GM10248 (cell line): ENCODE measurements at regions not wholly inside any gene's neighbourhood (a gene's known extent, or its start where the extent isn't known, plus 50 kb on each side); places are given as distances from the start of the nearest gene placed in this dataset.
"Not testable (repeated sequence)": the region's sequence is repeated elsewhere in the genome, so short reads cannot be mapped to it uniquely, and the experiment has no call there.

ENCODE experiments used
- CTCF ChIA-PET: fragments of 300-600 bp; sonication (Branson Sonifier 250); formaldehyde crosslinking; extraction: SDS; loops from one replicate; lab custom pipeline; 2021; ENCODE audit warnings: antibody characterized with exemption; lab: Yijun Ruan, JAX
- POLR2A ChIA-PET: fragments of 350-650 bp; sonication (Branson Sonifier 250); formaldehyde crosslinking; extraction: SDS; loops from one replicate; lab custom pipeline; 2020; ENCODE audit warnings: antibody characterized with exemption; lab: Yijun Ruan, JAX
- DNase-seq: peaks from one replicate; pipeline ENCODE4 v3.0.0; 2012; ENCODE audit errors: extremely low spot score
- TF ChIP-seq, protein P1 (sequence below): IDR thresholded peaks from 2 replicates; pipeline ENCODE4 v1.5.1; 2012; ENCODE audit warnings: mild to moderate bottlenecking, low read depth; ENCODE audit errors: extremely low read depth, missing control alignments, control extremely low read depth

DNA sequence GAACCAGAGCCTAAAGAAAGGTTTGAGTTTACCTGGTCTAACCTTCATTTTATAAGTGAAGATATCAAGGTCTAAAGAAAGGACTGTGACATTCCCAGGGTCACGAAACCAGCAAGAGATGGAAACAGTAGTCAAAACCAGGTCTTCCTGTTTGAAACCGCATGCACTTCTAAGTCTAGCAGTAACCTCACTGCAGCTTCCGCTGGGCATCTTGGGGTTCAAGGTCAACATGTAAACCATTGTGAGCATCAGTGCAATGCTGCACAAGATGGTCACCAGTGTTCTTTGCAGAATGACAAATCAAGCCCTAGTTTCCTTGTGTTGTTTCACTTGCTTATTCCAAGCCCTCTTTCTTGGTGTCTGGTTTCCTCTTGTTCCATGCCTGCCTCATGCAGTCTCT is 292.9 kb upstream of the MEX3C start:
- DNase-seq = no peak
- TF ChIP-seq, protein P1, sequence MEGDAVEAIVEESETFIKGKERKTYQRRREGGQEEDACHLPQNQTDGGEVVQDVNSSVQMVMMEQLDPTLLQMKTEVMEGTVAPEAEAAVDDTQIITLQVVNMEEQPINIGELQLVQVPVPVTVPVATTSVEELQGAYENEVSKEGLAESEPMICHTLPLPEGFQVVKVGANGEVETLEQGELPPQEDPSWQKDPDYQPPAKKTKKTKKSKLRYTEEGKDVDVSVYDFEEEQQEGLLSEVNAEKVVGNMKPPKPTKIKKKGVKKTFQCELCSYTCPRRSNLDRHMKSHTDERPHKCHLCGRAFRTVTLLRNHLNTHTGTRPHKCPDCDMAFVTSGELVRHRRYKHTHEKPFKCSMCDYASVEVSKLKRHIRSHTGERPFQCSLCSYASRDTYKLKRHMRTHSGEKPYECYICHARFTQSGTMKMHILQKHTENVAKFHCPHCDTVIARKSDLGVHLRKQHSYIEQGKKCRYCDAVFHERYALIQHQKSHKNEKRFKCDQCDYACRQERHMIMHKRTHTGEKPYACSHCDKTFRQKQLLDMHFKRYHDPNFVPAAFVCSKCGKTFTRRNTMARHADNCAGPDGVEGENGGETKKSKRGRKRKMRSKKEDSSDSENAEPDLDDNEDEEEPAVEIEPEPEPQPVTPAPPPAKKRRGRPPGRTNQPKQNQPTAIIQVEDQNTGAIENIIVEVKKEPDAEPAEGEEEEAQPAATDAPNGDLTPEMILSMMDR = no peak
- ChIA-PET POLR2A (no interaction called here), CTCF (interaction anchor here (1.0 to 2.1 kb wide), 2 partner anchors 8 to 74 kb away, joined by 3 to 5 read pairs; no protein-coding TSS in a partner anchor)

DNA sequence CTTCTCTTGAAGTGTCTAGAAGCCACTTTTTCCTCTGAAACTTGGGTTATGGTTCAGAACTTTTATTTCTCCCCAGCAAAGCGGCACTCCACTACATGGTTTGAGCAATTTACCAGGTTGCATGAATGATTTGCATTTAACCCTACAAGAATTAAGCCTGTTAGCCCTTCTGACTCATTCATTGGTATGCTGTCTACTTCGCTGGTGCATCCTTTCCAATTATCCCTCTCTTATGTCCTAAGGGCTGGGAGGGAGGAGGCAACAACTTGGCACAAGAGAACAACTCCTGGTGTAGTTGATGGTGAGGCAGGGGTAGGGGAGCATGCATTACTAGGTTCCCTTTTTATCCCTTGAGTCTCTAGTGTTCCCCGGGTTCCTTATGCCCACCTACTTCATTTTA is 293.4 kb upstream of the MEX3C start:
- TF ChIP-seq, protein P1 = no peak
- ChIA-PET POLR2A (no interaction called here), CTCF (interaction anchor here (1.0 kb wide), 1 partner anchor 73 kb away, joined by 3 read pairs; no protein-coding TSS in a partner anchor)
- no peak for DNase-seq

DNA sequence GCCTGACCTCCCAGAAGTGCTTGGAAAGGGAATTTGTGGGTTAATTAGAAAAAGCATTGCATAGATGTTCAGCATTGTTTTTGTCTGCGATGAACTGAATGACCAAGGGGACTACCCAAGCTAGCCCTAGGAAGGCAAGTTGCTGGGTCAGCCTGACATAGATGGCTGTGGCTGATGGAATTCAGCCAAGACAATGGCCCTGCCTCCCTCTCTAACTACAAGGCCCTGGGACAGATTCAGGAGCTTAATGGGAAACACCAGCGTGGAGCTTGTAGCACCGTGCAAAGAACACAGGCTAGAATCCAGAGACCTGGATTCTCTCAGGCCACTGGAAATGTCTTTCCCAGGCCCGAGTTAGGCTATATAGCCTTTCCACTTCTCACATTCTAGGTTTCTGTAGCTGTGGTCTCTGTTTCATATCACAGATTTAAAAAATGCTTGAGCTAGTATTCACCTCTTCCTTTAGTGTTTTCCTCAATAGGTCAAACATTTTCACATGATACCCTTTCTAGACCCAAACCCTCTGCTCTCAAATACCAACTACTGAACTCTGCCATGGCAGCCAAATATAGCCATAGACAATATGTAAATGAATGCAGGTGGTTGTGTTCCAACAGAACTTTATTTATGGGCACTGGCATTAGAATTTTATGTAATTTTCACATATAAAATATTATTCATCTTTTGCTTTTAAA is 294.3 kb upstream of the MEX3C start:
- TF ChIP-seq, protein P1 = no peak
- ChIA-PET POLR2A (no interaction called here), CTCF (interaction anchor here (1.0 to 1.5 kb wide), 3 partner anchors 13 to 23 kb away, joined by 3 read pairs; no protein-coding TSS in a partner anchor)
- no peak for DNase-seq

DNA sequence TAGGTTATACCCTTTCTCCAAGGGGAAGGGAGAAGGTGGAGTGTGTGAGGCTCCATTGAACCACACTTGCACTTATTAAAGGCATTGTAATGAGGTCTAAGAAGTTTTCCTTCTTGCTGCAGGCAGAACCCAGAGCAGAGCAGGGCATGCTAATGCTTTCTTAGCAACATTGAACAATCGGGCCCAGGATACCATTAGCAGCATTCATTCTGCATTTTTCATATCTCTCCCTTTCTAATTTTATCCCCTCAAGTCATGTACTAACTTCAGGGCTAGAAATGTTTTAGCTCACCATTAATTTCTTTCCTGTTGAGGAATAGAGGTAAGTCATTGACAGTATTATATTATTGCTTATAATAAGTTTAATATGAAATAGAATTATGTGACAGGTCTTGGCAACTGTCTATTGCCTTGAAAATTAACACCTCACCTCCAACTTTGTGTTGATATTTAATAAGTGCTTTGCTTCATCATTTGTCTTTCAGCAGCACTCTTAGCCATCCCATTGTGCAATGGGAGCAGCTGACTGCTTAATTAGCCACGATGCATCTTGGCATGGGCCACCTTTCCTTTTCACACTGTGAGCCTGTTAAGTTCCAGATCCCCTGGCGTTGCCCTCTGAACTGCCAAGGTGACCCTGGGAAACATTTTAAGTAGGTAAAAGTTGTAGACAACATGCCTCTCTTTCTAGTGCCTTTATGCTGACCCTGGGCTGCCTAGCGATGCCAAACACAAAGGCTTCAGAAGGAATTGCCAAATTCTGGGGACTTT is 300.8 kb upstream of the MEX3C start:
- TF ChIP-seq, protein P1 = no peak
- CTCF ChIA-PET = interaction anchor here (0.9 to 2.1 kb wide), 4 partner anchors 9 to 22 kb away, joined by 3 to 6 read pairs (median 4); no protein-coding TSS in a partner anchor
- no peak for DNase-seq
- POLR2A ChIA-PET = no interaction called here

DNA sequence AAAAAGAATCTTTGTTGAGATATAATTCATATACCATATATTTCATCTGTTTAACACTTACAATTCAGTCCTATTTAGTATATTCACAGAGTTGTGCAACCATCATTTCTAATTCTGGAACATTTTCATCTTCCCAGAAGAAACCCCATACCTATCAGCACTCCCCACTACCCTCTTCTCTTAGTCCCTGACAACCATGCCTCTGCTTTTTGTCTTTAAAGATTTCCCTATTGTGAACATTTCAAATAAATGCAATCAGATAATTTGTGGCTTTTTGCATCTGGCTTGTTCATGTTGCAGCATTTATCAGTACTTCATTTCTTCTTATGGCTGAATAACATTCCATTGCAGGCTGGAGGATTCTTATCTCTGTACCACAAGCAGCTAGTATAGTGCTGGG is 305.9 kb upstream of the MEX3C start:
- ChIA-PET CTCF (no interaction called here), POLR2A (no interaction called here)
- TF ChIP-seq, protein P1 = no peak
- no peak for DNase-seq

DNA sequence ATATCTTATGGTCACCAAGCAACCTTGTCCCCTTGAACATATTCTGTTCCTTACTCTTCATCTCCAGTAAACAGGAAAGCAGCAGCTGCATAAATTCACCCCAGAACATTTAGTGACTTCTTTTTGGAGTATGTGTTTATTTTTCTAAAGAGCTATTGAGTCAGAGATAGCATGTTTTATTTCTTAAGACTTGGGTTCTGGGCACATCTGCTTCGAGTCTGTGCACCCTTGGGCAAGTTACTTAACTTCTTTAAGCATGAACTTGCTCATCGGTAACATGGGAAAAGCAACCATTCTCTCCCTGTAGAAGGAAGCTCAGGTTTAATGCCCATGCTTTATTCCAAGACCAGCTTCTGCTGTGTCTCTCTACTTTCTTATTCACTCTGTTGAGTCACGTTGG is 309.3 kb upstream of the MEX3C start:
- TF ChIP-seq, protein P1 = no peak
- DNase-seq = no peak
- POLR2A ChIA-PET = no interaction called here
- CTCF ChIA-PET = interaction anchor here (1.1 to 1.4 kb wide), 2 partner anchors 10 to 14 kb away, joined by 3 read pairs; no protein-coding TSS in a partner anchor

DNA sequence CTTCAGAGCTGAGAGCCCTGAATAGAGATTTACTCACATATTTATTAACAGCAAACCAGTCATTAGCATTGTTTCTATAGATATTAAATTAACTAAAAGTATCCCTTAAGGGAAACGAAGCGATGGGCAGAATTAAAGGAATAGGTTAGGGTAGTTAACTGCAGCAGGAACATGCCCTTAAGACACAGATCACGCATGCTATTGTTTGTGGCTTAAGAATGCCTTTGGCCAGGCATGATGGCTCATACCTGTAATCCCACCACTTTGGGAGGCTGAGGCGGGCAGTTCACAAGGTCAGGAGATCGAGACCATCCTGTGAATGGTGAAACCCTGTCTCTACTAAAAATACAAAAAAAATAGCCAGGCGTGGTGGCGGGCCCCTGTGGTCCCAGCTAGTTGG is 310.9 kb upstream of the MEX3C start:
- CTCF ChIA-PET, DNase-seq, POLR2A ChIA-PET: not testable (repeated sequence)
